ENCODE measurements at regions not wholly inside any gene's neighbourhood (a gene's known extent, or its start where the extent isn't known, plus 50 kb on each side); places are given as distances from the start of the nearest gene placed in this dataset.
"Not testable (repeated sequence)": the region's sequence is repeated elsewhere in the genome, so short reads cannot be mapped to it uniquely, and the experiment has no call there.

GRCh38 chr12:3418609-3419390 is 72.2 kb upstream of the PRMT8 start:
- Histone ChIP-seq H3K9me3 (no peaks in the 10 kb centered on the region), H3K36me3 (no peaks in the 10 kb centered on the region), H3K27ac (no peak overlapping the region), H3K4me1 (no peaks in the 10 kb centered on the region), H3K9ac (ENCODE audit: low read depth in 2 of 2, low read length in 2 of 2) (no peak overlapping the region), H3K4me3 (no peak overlapping the region), H3K27me3 (no peaks in the 10 kb centered on the region)
- peak; percentile 25 for DNase-seq
- intact Hi-C loops (cut with DNase I) = no loop called here
- TF ChIP-seq CTCF (IDR thresholded peaks at IDR 0.05) = no peak

- no peak for TF ChIP-seq CTCF (IDR thresholded peaks at IDR 0.05)
- intact Hi-C loops (cut with DNase I) = no loop called here
- H3K4me1 ChIP-seq = no peaks in the 10 kb centered on the region
- no peak overlapping the region for H3K9ac ChIP-seq (ENCODE audit: low read depth in 2 of 2, low read length in 2 of 2)
- H3K4me3 ChIP-seq = no peak overlapping the region
- H3K36me3 ChIP-seq = no peaks in the 10 kb centered on the region
- no peaks in the 10 kb centered on the region for H3K9me3 ChIP-seq
- no peak overlapping the region for H3K27ac ChIP-seq
- no peak for DNase-seq
- H3K27me3 ChIP-seq = no peaks in the 10 kb centered on the region
Observed at GRCh38 chr12:3419558-3419957, 71.4 kb upstream of the PRMT8 start.

- H3K9ac ChIP-seq (ENCODE audit: low read depth in 2 of 2, low read length in 2 of 2) = no peak overlapping the region
- H3K4me3 ChIP-seq = no peak overlapping the region
- no peaks in the 10 kb centered on the region for H3K36me3 ChIP-seq
- intact Hi-C loops (cut with DNase I) = loop anchor here (5.0 kb wide), 1 partner anchor 202 kb away; no protein-coding TSS in a partner anchor
- no peak overlapping the region for H3K27ac ChIP-seq
- H3K4me1 ChIP-seq = no peaks in the 10 kb centered on the region
- no peak for DNase-seq
- no peaks in the 10 kb centered on the region for H3K27me3 ChIP-seq
- no peaks in the 10 kb centered on the region for H3K9me3 ChIP-seq
- no peak for TF ChIP-seq CTCF (IDR thresholded peaks at IDR 0.05)
Observed at GRCh38 chr12:3420693-3421092, 70.3 kb upstream of the PRMT8 start.

- intact Hi-C loops (cut with DNase I) = loop anchor here (5.0 kb wide), 1 partner anchor 201 kb away; no protein-coding TSS in a partner anchor
- no peak for DNase-seq
- no peaks in the 10 kb centered on the region for H3K9me3 ChIP-seq
- no peaks in the 10 kb centered on the region for H3K36me3 ChIP-seq
- H3K9ac ChIP-seq (ENCODE audit: low read depth in 2 of 2, low read length in 2 of 2) = no peak overlapping the region
- H3K4me3 ChIP-seq = no peak overlapping the region
- no peaks in the 10 kb centered on the region for H3K4me1 ChIP-seq
- H3K27ac ChIP-seq = no peak overlapping the region
- no peaks in the 10 kb centered on the region for H3K27me3 ChIP-seq
- TF ChIP-seq CTCF (IDR thresholded peaks at IDR 0.05) = no peak
Observed at GRCh38 chr12:3421191-3421978, 69.6 kb upstream of the PRMT8 start.

GRCh38 chr12:3424796-3425195 is 66.2 kb upstream of the PRMT8 start:
- H3K4me1 ChIP-seq; DNase-seq; H3K27me3 ChIP-seq; H3K9ac ChIP-seq (ENCODE audit: low read depth in 2 of 2, low read length in 2 of 2); H3K9me3 ChIP-seq; H3K4me3 ChIP-seq; H3K27ac ChIP-seq; H3K36me3 ChIP-seq: not testable (repeated sequence)
- intact Hi-C loops (cut with DNase I) = loop anchor here (5.0 kb wide), 1 partner anchor 198 kb away; no protein-coding TSS in a partner anchor

- intact Hi-C loops (cut with DNase I) = no loop called here
- H3K4me1 ChIP-seq = peaks cover 3% of the 10 kb centered on the region
- DNase-seq = no peak
- no peaks in the 10 kb centered on the region for H3K9me3 ChIP-seq
- no peak overlapping the region for H3K27ac ChIP-seq
- no peak overlapping the region for H3K9ac ChIP-seq (ENCODE audit: low read depth in 2 of 2, low read length in 2 of 2)
- TF ChIP-seq CTCF (IDR thresholded peaks at IDR 0.05) = no peak
- H3K4me3 ChIP-seq = no peak overlapping the region
- no peaks in the 10 kb centered on the region for H3K27me3 ChIP-seq
- H3K36me3 ChIP-seq = no peaks in the 10 kb centered on the region
Observed at GRCh38 chr12:3427956-3428355, 63.0 kb upstream of the PRMT8 start.

Measured in colonic mucosa (tissue), 4 donors.